GM12891 (cell line): ENCODE measurements at regions not wholly inside any gene's neighbourhood (a gene's known extent, or its start where the extent isn't known, plus 50 kb on each side); places are given as distances from the start of the nearest gene placed in this dataset.

Experiments
- POLR2A ChIP-seq: IDR thresholded peaks from 2 replicates; pipeline ENCODE4 v1.6.1; 2011; ENCODE audit warnings: low read depth, low read length, control low read depth
- POLR2AphosphoS5 ChIP-seq: IDR thresholded peaks from 2 replicates; pipeline ENCODE4 v1.6.1; 2011; ENCODE audit warnings: low read depth, low read length, control low read depth
- POU2F2 ChIP-seq: IDR thresholded peaks from 2 replicates; pipeline ENCODE4 v1.6.1; 2011; ENCODE audit warnings: low read depth, mild to moderate bottlenecking, control low read depth, low read length, moderate library complexity
- SPI1 ChIP-seq: IDR thresholded peaks from 2 replicates; pipeline ENCODE4 v1.6.1; 2011; ENCODE audit warnings: low read depth, low read length, control low read depth
- TAF1 ChIP-seq: IDR thresholded peaks from 2 replicates; pipeline ENCODE4 v1.6.1; 2011; ENCODE audit warnings: low read depth, low read length, control low read depth

DNA sequence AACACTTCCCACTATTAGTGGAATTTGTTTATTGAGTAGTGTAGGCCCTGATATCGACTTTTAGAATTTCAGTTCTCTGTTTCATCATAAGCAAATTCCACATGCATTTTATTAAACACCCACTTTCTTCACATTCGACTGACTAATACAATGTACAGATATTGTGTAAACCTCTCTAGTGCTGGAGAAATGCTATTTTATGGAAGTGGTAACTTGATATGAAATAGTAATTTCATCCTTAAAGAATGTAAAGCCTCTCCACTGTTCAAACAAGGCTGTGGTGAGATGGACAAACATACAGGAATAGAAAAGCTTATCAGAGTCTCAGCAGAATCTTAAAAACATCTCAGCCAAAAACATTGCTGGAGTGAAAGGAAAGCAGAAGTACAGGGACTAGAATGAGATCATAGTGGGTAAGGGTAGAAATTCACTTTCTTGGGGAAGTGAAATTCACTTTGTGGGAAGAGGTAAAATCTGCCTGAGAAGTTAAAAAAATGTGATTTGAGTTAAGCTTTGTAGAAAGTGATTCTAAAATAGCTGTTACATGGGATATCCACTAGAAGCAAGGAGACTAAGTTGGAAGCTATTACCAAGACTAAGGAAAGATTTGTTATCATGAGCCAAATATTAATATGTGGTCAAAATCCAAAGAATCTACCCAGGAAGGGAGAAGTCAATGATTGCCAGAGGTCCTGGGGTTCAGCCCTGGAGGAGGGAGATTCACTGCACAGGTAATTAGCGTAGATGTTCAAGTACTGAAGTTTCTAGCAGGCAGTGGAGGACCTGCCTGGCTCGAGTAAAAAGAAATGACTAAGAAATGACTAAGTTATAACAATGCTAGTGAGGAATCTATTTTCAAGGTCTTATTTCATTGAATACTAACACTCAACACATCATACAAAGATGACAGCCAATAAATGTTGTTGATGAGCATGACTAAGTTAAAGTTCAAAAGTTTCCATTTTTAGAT lies 398.3 kb upstream of the FAM47C start:
- no peak for TF ChIP-seq POLR2A
- TF ChIP-seq TAF1: no peak
- no peak for TF ChIP-seq POLR2AphosphoS5
- peak; percentile 65 for TF ChIP-seq SPI1
- TF ChIP-seq POU2F2: no peak
